Coronary artery (tissue), 2 donors: ENCODE measurements at regions not wholly inside any gene's neighbourhood (a gene's known extent, or its start where the extent isn't known, plus 50 kb on each side); places are given as distances from the start of the nearest gene placed in this dataset.

ENCODE experiments used
- DNase-seq: peaks from one replicate; pipeline ENCODE4 v3.0.0-alpha.2; 2017; ENCODE audit warnings: low spot score
- H3K27ac ChIP-seq, 2 donors: fragments of 200-600 bp; sonication (generic); one replicate each; pipeline ENCODE4 v1.5.1; 2016 to 2019
- H3K4me3 ChIP-seq: fragments of 200-600 bp; sonication (generic); 2 replicates; pipeline ENCODE4 v1.5.1; 2016; ENCODE audit warnings: mild to moderate bottlenecking, moderate library complexity
- TF ChIP-seq, protein P1 (sequence below): fragments of 200-600 bp; sonication (generic); IDR thresholded peaks from one replicate; pipeline ENCODE4 v1.5.1; 2019; ENCODE audit warnings: antibody characterized with exemption

DNA sequence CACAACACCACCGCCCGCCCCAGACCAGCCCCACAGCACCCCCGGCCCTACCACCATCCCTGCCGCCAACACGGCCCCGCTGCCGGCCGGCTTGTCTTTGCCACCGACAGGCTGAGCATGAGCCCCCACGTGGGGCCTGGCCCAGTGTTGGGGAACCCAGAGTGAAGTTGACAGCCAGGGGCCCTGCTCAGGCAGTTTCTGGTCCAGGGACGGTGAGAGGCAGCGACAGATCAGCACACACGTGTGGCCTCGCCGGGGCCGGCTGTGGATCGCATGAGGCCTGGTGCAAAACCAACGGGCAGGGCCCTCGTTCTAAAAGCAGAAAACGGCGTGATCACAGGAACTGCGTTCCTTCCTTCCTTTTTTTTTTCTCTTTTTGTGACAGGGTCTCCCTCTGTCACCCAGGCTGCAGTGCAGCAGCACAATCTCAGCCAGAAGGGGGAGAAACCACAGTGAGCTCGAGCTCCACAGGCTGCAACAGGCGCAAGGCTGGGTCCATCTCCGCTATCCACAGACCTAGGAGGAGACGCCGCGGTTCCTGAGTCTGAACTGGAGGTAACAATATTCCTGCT lies 50.5 kb upstream of the FBRSL1 start:
- no peak for DNase-seq
- no peak overlapping the region for H3K4me3 ChIP-seq
- TF ChIP-seq, protein P1, sequence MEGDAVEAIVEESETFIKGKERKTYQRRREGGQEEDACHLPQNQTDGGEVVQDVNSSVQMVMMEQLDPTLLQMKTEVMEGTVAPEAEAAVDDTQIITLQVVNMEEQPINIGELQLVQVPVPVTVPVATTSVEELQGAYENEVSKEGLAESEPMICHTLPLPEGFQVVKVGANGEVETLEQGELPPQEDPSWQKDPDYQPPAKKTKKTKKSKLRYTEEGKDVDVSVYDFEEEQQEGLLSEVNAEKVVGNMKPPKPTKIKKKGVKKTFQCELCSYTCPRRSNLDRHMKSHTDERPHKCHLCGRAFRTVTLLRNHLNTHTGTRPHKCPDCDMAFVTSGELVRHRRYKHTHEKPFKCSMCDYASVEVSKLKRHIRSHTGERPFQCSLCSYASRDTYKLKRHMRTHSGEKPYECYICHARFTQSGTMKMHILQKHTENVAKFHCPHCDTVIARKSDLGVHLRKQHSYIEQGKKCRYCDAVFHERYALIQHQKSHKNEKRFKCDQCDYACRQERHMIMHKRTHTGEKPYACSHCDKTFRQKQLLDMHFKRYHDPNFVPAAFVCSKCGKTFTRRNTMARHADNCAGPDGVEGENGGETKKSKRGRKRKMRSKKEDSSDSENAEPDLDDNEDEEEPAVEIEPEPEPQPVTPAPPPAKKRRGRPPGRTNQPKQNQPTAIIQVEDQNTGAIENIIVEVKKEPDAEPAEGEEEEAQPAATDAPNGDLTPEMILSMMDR: no peak
- H3K27ac ChIP-seq: no peak overlapping the region

DNA sequence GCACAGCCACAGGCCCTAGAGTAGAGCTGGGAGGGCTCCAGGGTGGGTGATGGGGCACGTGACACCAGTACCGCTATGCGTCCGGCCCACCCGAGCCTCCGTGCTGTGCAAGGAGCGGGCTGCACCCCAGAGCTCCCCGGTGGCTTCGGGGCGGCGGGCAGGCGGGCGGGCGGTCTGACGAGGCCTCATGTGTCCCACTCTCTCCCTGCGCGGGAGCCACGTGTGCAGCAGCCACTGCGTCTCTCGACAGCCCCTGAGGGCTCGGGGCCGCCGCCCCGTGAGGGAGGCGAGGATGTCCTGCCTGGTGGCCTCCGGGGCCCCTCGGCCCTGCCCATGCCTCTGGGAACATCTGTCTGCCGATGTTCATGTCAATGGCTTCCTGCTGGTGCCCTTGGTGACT lies 51.2 kb upstream of the FBRSL1 start:
- TF ChIP-seq, protein P1: no peak
- Histone ChIP-seq H3K4me3 (no peak overlapping the region), H3K27ac (no peak overlapping the region)
- no peak for DNase-seq

DNA sequence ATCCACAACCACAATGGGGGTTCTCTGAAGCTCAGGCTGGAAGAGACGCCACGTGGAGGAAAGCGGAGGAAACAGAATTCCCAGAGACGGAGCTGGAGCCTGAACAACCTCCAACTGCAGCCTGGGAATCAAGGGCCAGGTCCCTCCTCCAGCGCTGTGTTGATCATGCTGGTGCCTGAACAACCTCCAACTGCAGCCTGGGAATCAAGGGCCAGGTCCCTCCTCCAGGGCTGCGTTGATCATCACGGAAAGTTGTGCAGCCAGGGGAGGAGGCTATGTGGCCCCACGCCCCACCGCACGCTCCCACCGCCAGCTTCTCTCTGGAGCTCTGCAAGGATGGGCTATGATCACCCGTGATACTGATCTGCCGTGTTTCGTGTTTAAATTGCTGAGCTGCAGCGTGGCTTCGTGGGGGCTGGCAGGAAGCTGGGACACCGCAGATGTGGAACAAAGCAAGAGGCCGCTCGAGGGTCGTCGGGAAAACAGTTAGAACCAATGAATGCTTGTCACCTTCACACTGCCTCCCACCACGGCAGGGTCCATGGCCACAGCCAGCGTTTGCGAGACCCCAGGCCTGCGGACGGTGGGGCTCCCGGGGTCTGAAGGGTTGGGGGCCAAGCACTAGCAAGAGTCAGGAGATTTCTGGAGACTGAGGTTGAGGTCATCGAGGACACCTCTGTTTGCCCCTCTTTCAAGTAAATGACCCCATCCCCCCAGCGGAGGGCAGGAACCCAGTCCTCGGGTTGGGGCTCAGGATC lies 51.8 kb upstream of the FBRSL1 start:
- no peak overlapping the region for H3K4me3 ChIP-seq
- no peak for DNase-seq
- TF ChIP-seq, protein P1: no peak
- no peak overlapping the region for H3K27ac ChIP-seq

DNA sequence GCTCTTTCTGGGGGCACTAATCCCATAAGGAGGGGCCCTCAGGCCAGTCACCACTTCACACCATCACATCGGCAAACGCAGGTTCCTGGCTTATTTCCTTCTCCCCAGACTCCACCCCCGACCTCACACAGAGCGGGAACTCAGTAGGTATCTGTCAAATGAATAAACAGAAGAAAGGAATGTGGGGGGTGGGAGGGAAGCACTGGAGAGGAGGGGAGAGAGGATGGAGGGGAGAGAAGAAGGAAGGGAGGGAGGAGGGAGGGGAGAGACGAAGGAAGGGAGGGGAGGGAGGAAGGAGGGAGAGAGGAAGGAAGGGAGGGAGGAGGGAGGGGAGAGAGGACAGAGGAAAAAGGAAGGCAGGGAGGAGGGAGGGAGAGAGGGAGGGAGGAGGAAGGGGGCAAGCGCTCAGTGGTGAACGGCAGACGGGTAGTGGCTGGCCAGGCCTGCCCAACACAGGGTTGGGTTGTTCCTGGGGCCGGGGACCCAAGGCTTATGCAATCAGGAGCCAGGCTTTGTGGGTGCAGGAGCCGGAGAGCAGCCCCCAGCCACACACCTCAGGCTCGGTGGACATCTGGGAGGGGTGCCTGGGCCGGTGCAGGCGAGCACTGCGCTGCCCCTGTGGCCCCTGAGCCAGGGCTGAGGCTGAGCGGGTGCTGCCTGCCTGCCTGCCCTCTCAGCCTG lies 52.6 kb upstream of the FBRSL1 start:
- Histone ChIP-seq H3K27ac (no peak overlapping the region), H3K4me3 (no peak overlapping the region)
- no peak for DNase-seq
- TF ChIP-seq, protein P1: no peak

DNA sequence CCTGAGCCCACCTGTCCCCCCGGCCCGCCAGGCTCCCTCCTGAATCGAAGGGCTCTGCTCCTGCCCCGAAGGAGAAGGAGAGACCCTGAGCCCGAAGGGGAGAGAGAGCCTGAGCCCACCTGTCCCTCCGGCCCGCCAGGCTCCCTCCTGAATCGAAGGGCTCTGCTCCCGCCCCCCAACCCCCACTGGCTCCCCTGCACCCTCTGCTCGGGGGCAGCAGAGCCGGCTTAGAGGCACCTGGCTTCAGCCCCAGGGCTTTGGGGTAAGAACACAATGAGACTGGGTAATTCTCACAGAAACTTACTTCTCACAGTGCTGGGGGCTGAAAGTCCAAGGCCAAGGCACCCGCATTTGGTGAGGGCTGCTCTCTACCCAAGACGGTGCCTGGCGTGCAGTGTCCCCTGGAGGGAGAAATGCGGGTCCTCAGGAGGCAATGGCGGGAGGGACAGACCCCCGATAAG lies 53.1 kb upstream of the FBRSL1 start:
- TF ChIP-seq, protein P1: no peak
- DNase-seq: no peak
- Histone ChIP-seq H3K4me3 (no peak overlapping the region), H3K27ac (no peak overlapping the region)

DNA sequence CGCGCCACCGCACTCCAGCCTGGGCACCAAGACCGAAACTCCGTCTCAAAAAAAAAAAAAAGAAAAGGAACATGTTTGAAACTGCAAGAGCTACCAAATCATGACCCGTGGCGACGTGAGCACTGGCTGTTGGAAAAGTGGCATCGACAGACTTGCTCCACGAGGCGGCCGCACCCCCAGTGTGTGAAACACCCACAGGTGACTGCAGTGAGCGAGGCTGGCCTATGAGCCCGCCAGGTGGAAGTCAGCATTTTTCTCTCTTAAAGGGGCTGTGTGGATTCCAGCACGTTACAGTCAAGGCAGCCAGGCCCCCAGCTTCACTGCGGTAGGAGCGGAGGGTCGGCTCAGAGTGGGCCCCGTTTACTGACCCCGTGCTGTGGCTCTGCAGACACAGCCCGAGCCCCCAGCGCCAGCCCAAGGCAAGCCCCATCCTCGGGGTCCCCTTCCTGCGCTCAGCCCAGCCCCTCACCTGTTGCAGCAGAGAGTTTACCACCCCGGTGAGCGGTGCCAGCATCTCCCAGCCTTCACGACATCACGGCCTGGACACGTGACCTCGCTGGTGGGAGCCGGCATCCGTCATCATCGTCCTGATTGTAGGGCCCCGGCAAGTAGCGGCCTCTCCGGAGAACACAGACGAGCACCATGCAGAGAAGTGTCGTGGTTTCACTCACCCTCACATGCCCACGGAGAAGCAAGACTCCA lies 54.3 kb upstream of the FBRSL1 start:
- H3K27ac ChIP-seq: no peak overlapping the region
- TF ChIP-seq, protein P1: no peak
- DNase-seq: no peak
- H3K4me3 ChIP-seq: no peak overlapping the region
